IPS-NIHi7 (cell line): ENCODE measurements at regions not wholly inside any gene's neighbourhood (a gene's known extent, or its start where the extent isn't known, plus 50 kb on each side); places are given as distances from the start of the nearest gene placed in this dataset.
"Not testable (repeated sequence)": the region's sequence is repeated elsewhere in the genome, so short reads cannot be mapped to it uniquely, and the experiment has no call there.

Source experiments
- DNase-seq: peaks from one replicate; pipeline ENCODE4 v3.0.0; 2012; ENCODE audit warnings: mixed read lengths; ENCODE audit errors: extremely low spot score

- DNase-seq = no peak
Measured at GRCh38 chr7:146057958-146058357, 58.6 kb upstream of the CNTNAP2 start.

GRCh38 chr7:146054909-146055308 is 61.7 kb upstream of the CNTNAP2 start:
- DNase-seq = no peak

- DNase-seq = no peak
Measured at GRCh38 chr7:146053492-146053891, 63.1 kb upstream of the CNTNAP2 start.

- not testable (repeated sequence) for DNase-seq
Measured at GRCh38 chr7:146043310-146043709, 73.3 kb upstream of the CNTNAP2 start.

- no peak for DNase-seq
Measured at GRCh38 chr7:146028251-146028750, 88.3 kb upstream of the CNTNAP2 start.

GRCh38 chr7:146027243-146027642 is 89.4 kb upstream of the CNTNAP2 start:
- no peak for DNase-seq

- DNase-seq = no peak
Measured at GRCh38 chr7:146022776-146023175, 93.8 kb upstream of the CNTNAP2 start.

- not testable (repeated sequence) for DNase-seq
Measured at GRCh38 chr7:146019041-146020004, 97.3 kb upstream of the CNTNAP2 start.

- DNase-seq = not testable (repeated sequence)
Measured at GRCh38 chr7:146017366-146017765, 99.2 kb upstream of the CNTNAP2 start.

- DNase-seq = not testable (repeated sequence)
Measured at GRCh38 chr7:146014154-146014553, 102.4 kb upstream of the CNTNAP2 start.

- DNase-seq = no peak
Measured at GRCh38 chr7:146008293-146008692, 108.3 kb upstream of the CNTNAP2 start.

- DNase-seq = no peak
Measured at GRCh38 chr7:146004805-146005204, 111.8 kb upstream of the CNTNAP2 start.

GRCh38 chr7:146002431-146003078 is 114.0 kb upstream of the CNTNAP2 start:
- no peak for DNase-seq

- DNase-seq = no peak
Measured at GRCh38 chr7:146002008-146002407, 114.6 kb upstream of the CNTNAP2 start.

- DNase-seq = no peak
Measured at GRCh38 chr7:146000882-146001281, 115.7 kb upstream of the CNTNAP2 start.

GRCh38 chr7:145989469-145989868 is 127.1 kb upstream of the CNTNAP2 start:
- no peak for DNase-seq

GRCh38 chr7:145986248-145986874 is 130.2 kb upstream of the CNTNAP2 start:
- DNase-seq = no peak

GRCh38 chr7:145978769-145979168 is 137.8 kb upstream of the CNTNAP2 start:
- DNase-seq = no peak

- DNase-seq = no peak
Measured at GRCh38 chr7:145959981-145960380, 156.6 kb upstream of the CNTNAP2 start.

GRCh38 chr7:145957160-145957890 is 159.3 kb upstream of the CNTNAP2 start:
- no peak for DNase-seq

GRCh38 chr7:145951566-145951965 is 165.0 kb upstream of the CNTNAP2 start:
- no peak for DNase-seq

GRCh38 chr7:145928937-145929336 is 187.7 kb upstream of the CNTNAP2 start:
- DNase-seq = no peak
